H1 (cell line): ENCODE measurements at regions not wholly inside any gene's neighbourhood (a gene's known extent, or its start where the extent isn't known, plus 50 kb on each side); places are given as distances from the start of the nearest gene placed in this dataset.
"Not testable (repeated sequence)": the region's sequence is repeated elsewhere in the genome, so short reads cannot be mapped to it uniquely, and the experiment has no call there.

Experiments
- CTCF ChIA-PET: fragments of 300-600 bp; sonication (Branson Sonifier 250); formaldehyde crosslinking; loops from one replicate; lab custom pipeline; 2021; ENCODE audit not compliant: partially characterized antibody; lab: Charles Lee
- POLR2A ChIA-PET: fragments of 300-600 bp; sonication (Branson Sonifier 250); formaldehyde crosslinking; loops from one replicate; lab custom pipeline; 2021; ENCODE audit warnings: inconsistent platforms; ENCODE audit not compliant: partially characterized antibody; lab: Charles Lee
- DNase-seq, 2 experiments: peaks; one replicate each; pipeline versions ENCODE4 v3.0.0 to v3.0.0-alpha.2; 2010 to 2022; ENCODE audit warnings: low spot score in 2 of 2, low read depth in 1 of 2, mixed read lengths in 1 of 2
- FAIRE-seq: peaks from 2 replicates; lab custom pipeline; 2011; peaks lifted over from hg19 to GRCh38; lab: Jason Lieb, UNC
- H2AFZ ChIP-seq: 2 replicates; pipeline ENCODE4 v1.8.1; 2012; ENCODE audit warnings: low read length, inconsistent platforms
- H2AK5ac ChIP-seq: 2 replicates; pipeline ENCODE4 v1.6.1; 2013; ENCODE audit warnings: low read depth, low read length
- H2BK120ac ChIP-seq: replicated peaks from 2 replicates; pipeline ENCODE3; 2013; ENCODE audit warnings: low read depth, low read length, inconsistent platforms
- H2BK12ac ChIP-seq: 2 replicates; pipeline ENCODE4 v1.6.1; 2013; ENCODE audit warnings: low read depth, low read length
- H2BK15ac ChIP-seq: 2 replicates; pipeline ENCODE4 v1.6.1; 2013; ENCODE audit warnings: low read length
- H2BK20ac ChIP-seq: 2 replicates; pipeline ENCODE4 v1.6.1; 2013; ENCODE audit warnings: low read length
- H2BK5ac ChIP-seq: 2 replicates; pipeline ENCODE4 v1.6.1; 2013; ENCODE audit warnings: low read depth, low read length
- H3K14ac ChIP-seq: 2 replicates; pipeline ENCODE4 v1.6.1; 2013; ENCODE audit warnings: inconsistent platforms; ENCODE audit not compliant: insufficient read length
- H3K18ac ChIP-seq: 2 replicates; pipeline ENCODE4 v1.6.1; 2013; ENCODE audit warnings: low read length; ENCODE audit errors: extremely low read depth
- H3K23ac ChIP-seq: 2 replicates; pipeline ENCODE4 v1.6.1; 2013; ENCODE audit warnings: inconsistent platforms; ENCODE audit not compliant: insufficient read length
- H3K23me2 ChIP-seq: 2 replicates; pipeline ENCODE4 v1.6.1; 2013; ENCODE audit warnings: low read depth, low read length
- H3K27ac ChIP-seq: 2 replicates; pipeline ENCODE4 v1.6.1; 2011; ENCODE audit warnings: low read depth, low read length, inconsistent platforms
- H3K27me3 ChIP-seq, 4 experiments: replicated peaks in 1 of 4; 1 replicate in 1 of 4; 2 replicates in 3 of 4; pipeline versions ENCODE4 v1.6.1 to v1.8.1; 2011 to 2013; ENCODE audit warnings: low read length in 3 of 4, mild to moderate bottlenecking in 3 of 4, inconsistent platforms in 2 of 4, mixed read lengths in 2 of 4, moderate library complexity in 1 of 4; ENCODE audit not compliant: control insufficient read depth in 3 of 4, insufficient read depth in 3 of 4; ENCODE audit errors: extremely low read depth in 1 of 4
- H3K36me3 ChIP-seq, 4 experiments: 2 replicates each; pipeline versions ENCODE4 v1.6.1 to v1.8.1; 2011 to 2013; ENCODE audit warnings: mild to moderate bottlenecking in 4 of 4, low read length in 3 of 4, moderate library complexity in 2 of 4, control low read depth in 1 of 4, inconsistent platforms in 1 of 4; ENCODE audit not compliant: insufficient read depth in 4 of 4, control insufficient read depth in 2 of 4
- H3K4ac ChIP-seq: replicated peaks from 2 replicates; pipeline ENCODE3; 2013; ENCODE audit warnings: low read length, low read depth, mixed read lengths, inconsistent platforms; ENCODE audit not compliant: insufficient read length
- H3K4me1 ChIP-seq, 4 experiments: replicated peaks in 1 of 4; 1 replicate in 1 of 4; 2 replicates in 3 of 4; pipeline versions ENCODE4 v1.6.1 to v1.8.1; 2011 to 2013; ENCODE audit warnings: low read length in 3 of 4, inconsistent platforms in 2 of 4, mixed read lengths in 1 of 4; ENCODE audit not compliant: insufficient read depth in 4 of 4, control insufficient read depth in 3 of 4
- H3K4me2 ChIP-seq, 2 experiments: 2 replicates each; pipeline versions ENCODE4 v1.6.1 to v1.8.1; 2011 to 2013; ENCODE audit warnings: low read depth in 2 of 2, low read length in 2 of 2, control low read depth in 1 of 2, inconsistent platforms in 1 of 2, mild to moderate bottlenecking in 1 of 2; ENCODE audit not compliant: insufficient read depth in 1 of 2
- H3K4me3 ChIP-seq, 4 experiments: fragments of 200-600, 300-600 bp in 1 of 4; sonication (generic), shearing (Covaris generic), sonication (Bioruptor Twin) in 1 of 4; 2 replicates each; pipeline versions ENCODE4 v1.5.1 to v1.8.1; 2011 to 2016; ENCODE audit warnings: low read length in 4 of 4, low read depth in 3 of 4, control low read depth in 2 of 4, inconsistent platforms in 2 of 4, mild to moderate bottlenecking in 2 of 4, mixed read lengths in 1 of 4, moderate library complexity in 1 of 4; ENCODE audit not compliant: insufficient read depth in 2 of 4; ENCODE audit errors: extremely low read depth in 1 of 4
- H3K56ac ChIP-seq: replicated peaks from 2 replicates; pipeline ENCODE3; 2013; ENCODE audit warnings: low read depth, mild to moderate bottlenecking, mixed read lengths, low read length, inconsistent platforms; ENCODE audit not compliant: insufficient read length
- H3K79me1 ChIP-seq: 2 replicates; pipeline ENCODE4 v1.6.1; 2013; ENCODE audit warnings: low read depth, low read length, control low read depth
- H3K79me2 ChIP-seq, 2 experiments: 2 replicates each; pipeline versions ENCODE4 v1.6.1 to v1.8.1; 2012 to 2013; ENCODE audit warnings: low read length in 2 of 2, mild to moderate bottlenecking in 2 of 2, inconsistent platforms in 1 of 2; ENCODE audit not compliant: insufficient read depth in 2 of 2, control insufficient read depth in 1 of 2
- H3K9ac ChIP-seq, 4 experiments: replicated peaks in 1 of 4; 1 replicate in 1 of 4; 2 replicates in 3 of 4; pipeline versions ENCODE4 v1.6.1 to v1.8.1; 2011 to 2013; ENCODE audit warnings: low read depth in 3 of 4, low read length in 3 of 4, control low read depth in 2 of 4, mild to moderate bottlenecking in 2 of 4, moderate library complexity in 2 of 4, inconsistent platforms in 1 of 4; ENCODE audit errors: extremely low read depth in 1 of 4
- H3K9me3 ChIP-seq, 2 experiments: 2 replicates each; pipeline versions ENCODE4 v1.6.1 to v1.8.1; 2012 to 2013; ENCODE audit warnings: mild to moderate bottlenecking in 2 of 2, moderate library complexity in 2 of 2, control low read depth in 1 of 2, inconsistent platforms in 1 of 2, low read depth in 1 of 2, low read length in 1 of 2, mixed read lengths in 1 of 2; ENCODE audit not compliant: insufficient read depth in 2 of 2
- H4K20me1 ChIP-seq, 2 experiments: replicated peaks in 1 of 2; 2 replicates each; pipeline versions ENCODE3 to v1.8.1; 2011 to 2013; ENCODE audit warnings: inconsistent platforms in 2 of 2, low read length in 2 of 2, mild to moderate bottlenecking in 1 of 2; ENCODE audit not compliant: insufficient read depth in 2 of 2, control insufficient read depth in 1 of 2
- H4K5ac ChIP-seq: 2 replicates; pipeline ENCODE4 v1.6.1; 2013; ENCODE audit warnings: low read length, low read depth, mixed read lengths, inconsistent platforms; ENCODE audit not compliant: insufficient read length
- H4K8ac ChIP-seq: 2 replicates; pipeline ENCODE4 v1.8.0; 2013; ENCODE audit warnings: mild to moderate bottlenecking, moderate library complexity, low read length, inconsistent platforms; ENCODE audit not compliant: insufficient read depth; ENCODE audit errors: extremely low read depth
- H4K91ac ChIP-seq: replicated peaks from 2 replicates; pipeline ENCODE3; 2013; ENCODE audit warnings: low read length, mixed read lengths, inconsistent platforms; ENCODE audit not compliant: insufficient read length
- CTCF ChIP-seq, 3 experiments: IDR thresholded peaks; 1 replicate in 2 of 3; 2 replicates in 1 of 3; pipeline versions ENCODE4 v1.5.1 to v1.6.1; 2011; ENCODE audit warnings: low read length in 3 of 3, mild to moderate bottlenecking in 3 of 3, inconsistent platforms in 2 of 3, low read depth in 1 of 3, moderate library complexity in 1 of 3; ENCODE audit not compliant: insufficient read depth in 1 of 3; ENCODE audit errors: control extremely low read depth in 1 of 3
- WGBS, 2 experiments: shearing (Covaris generic) in 1 of 2; methylation state at CpG; one replicate each; pipeline versions ENCODE4 v1.1.6 to v1.1.7; 2013 to 2015; ENCODE audit warnings: low lambda C conversion rate in 2 of 2, mixed read lengths in 2 of 2, inconsistent platforms in 1 of 2, low coverage in 1 of 2, missing lambda C conversion rate in 1 of 2; ENCODE audit not compliant: insufficient replicate concordance in 2 of 2, insufficient coverage in 1 of 2, insufficient read length in 1 of 2; ENCODE audit errors: extremely low coverage in 1 of 2, missing lambda C conversion rate in 1 of 2; 5-methylcytosine and 5-hydroxymethylcytosine counted together

DNA sequence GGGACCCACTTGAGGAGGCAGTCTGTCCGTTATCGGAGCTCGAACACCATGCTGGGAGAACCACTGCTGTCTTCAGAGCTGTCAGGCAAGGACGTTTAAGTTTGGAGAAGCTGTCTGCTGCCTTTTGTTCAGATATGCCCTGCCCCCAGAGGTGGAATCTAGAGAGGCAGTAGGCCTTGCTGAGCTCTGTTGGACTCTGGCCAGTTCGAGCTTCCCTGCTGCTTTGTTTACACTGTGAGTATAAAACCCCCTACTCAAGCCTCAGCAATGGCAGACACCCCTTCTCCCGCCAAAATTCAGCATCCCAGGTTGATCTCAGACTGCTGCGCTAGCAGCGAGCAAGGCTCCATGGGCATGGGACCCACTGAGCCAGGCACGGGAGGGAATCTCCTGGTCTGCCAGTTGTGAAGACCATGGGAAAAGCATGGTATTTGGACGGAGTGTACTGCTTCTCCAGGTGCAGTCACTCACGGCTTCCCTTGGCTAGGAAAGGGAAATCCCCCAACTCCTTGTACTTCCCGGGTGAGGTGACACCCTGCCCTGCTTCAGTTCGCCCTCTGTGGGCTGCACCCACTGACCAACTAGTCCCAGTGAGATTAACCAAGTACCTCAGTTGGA is 134.5 kb upstream of the RBMS1 start:
- H3K4me1 ChIP-seq, H3K9ac ChIP-seq, H4K5ac ChIP-seq, H2BK12ac ChIP-seq, H3K9me3 ChIP-seq, H3K79me2 ChIP-seq, H3K18ac ChIP-seq, H2BK15ac ChIP-seq, H3K23me2 ChIP-seq, FAIRE-seq, H3K27ac ChIP-seq, H2BK5ac ChIP-seq, H4K20me1 ChIP-seq, H3K14ac ChIP-seq, H2BK20ac ChIP-seq, H4K8ac ChIP-seq, DNase-seq, H3K36me3 ChIP-seq, H3K4ac ChIP-seq, H3K23ac ChIP-seq, H2BK120ac ChIP-seq, H3K79me1 ChIP-seq, H2AK5ac ChIP-seq, H4K91ac ChIP-seq, H3K4me2 ChIP-seq, H3K56ac ChIP-seq, H3K4me3 ChIP-seq, H3K27me3 ChIP-seq, POLR2A ChIA-PET: not testable (repeated sequence)
- WGBS, 2 experiments = 81% methylated on average over 13 of the region's 13 CpGs; no CpG with 5 or more reads in 1 of the 2 experiments
- peak in 1 of 3 experiments; percentile 11; a peak in 1 of 4 replicates for TF ChIP-seq CTCF (IDR thresholded peaks at IDR 0.05; ENCODE audit: control extremely low read depth in 1 of 3, insufficient read depth in 1 of 3, low read depth in 1 of 3, low read length in 3 of 3)
- CTCF ChIA-PET = interaction anchor here (0.6 to 1.6 kb wide), 2 partner anchors 91 to 376 kb away, joined by 3 to 5 read pairs; no protein-coding TSS in a partner anchor
- H2AFZ ChIP-seq = peak overlapping the region; percentile 58; the same call in 1 of the 2 replicates
